ENCODE measurements at regions not wholly inside any gene's neighbourhood (a gene's known extent, or its start where the extent isn't known, plus 50 kb on each side); places are given as distances from the start of the nearest gene placed in this dataset.

- no peaks in the 10 kb centered on the region for H3K4me1 ChIP-seq (ENCODE audit: control insufficient read depth in 1 of 2, insufficient read depth in 1 of 2, low read depth in 1 of 2, low read length in 1 of 2)
- no peak for TF ChIP-seq CTCF (IDR thresholded peaks at IDR 0.05)
- H3K9me3 ChIP-seq: no peaks in the 10 kb centered on the region
- H3K27ac ChIP-seq: no peak overlapping the region
- H3K36me3 ChIP-seq: no peaks in the 10 kb centered on the region
- no peak overlapping the region for H3K4me3 ChIP-seq (ENCODE audit: low read depth in 1 of 2, low read length in 1 of 2)
- H3K27me3 ChIP-seq: no peaks in the 10 kb centered on the region
Observed at GRCh38 chr1:238323490-238323889, 432.8 kb upstream of the ZP4 start.

- no peaks in the 10 kb centered on the region for H3K27me3 ChIP-seq
- no peak for TF ChIP-seq CTCF (IDR thresholded peaks at IDR 0.05)
- no peak overlapping the region for H3K27ac ChIP-seq
- no peaks in the 10 kb centered on the region for H3K36me3 ChIP-seq
- no peaks in the 10 kb centered on the region for H3K4me1 ChIP-seq (ENCODE audit: control insufficient read depth in 1 of 2, insufficient read depth in 1 of 2, low read depth in 1 of 2, low read length in 1 of 2)
- H3K9me3 ChIP-seq: no peaks in the 10 kb centered on the region
- H3K4me3 ChIP-seq (ENCODE audit: low read depth in 1 of 2, low read length in 1 of 2): no peak overlapping the region
Observed at GRCh38 chr1:238319957-238320356, 429.2 kb upstream of the ZP4 start.

- H3K36me3 ChIP-seq: no peaks in the 10 kb centered on the region
- H3K27ac ChIP-seq: no peak overlapping the region
- TF ChIP-seq CTCF (IDR thresholded peaks at IDR 0.05): no peak
- H3K4me1 ChIP-seq (ENCODE audit: control insufficient read depth in 1 of 2, insufficient read depth in 1 of 2, low read depth in 1 of 2, low read length in 1 of 2): no peaks in the 10 kb centered on the region
- H3K4me3 ChIP-seq (ENCODE audit: low read depth in 1 of 2, low read length in 1 of 2): no peak overlapping the region
- no peaks in the 10 kb centered on the region for H3K9me3 ChIP-seq
- H3K27me3 ChIP-seq: no peaks in the 10 kb centered on the region
Observed at GRCh38 chr1:238318294-238319110, 427.8 kb upstream of the ZP4 start.

- Histone ChIP-seq H3K4me1 (ENCODE audit: control insufficient read depth in 1 of 2, insufficient read depth in 1 of 2, low read depth in 1 of 2, low read length in 1 of 2) (no peaks in the 10 kb centered on the region), H3K27me3 (no peaks in the 10 kb centered on the region), H3K4me3 (ENCODE audit: low read depth in 1 of 2, low read length in 1 of 2) (no peak overlapping the region), H3K36me3 (no peaks in the 10 kb centered on the region), H3K9me3 (no peaks in the 10 kb centered on the region), H3K27ac (no peak overlapping the region)
- TF ChIP-seq CTCF (IDR thresholded peaks at IDR 0.05): no peak
Observed at GRCh38 chr1:238312969-238313368, 422.2 kb upstream of the ZP4 start.

GRCh38 chr1:238306411-238306810, 415.7 kb upstream of the ZP4 start:
- H3K27ac ChIP-seq: no peak overlapping the region
- H3K27me3 ChIP-seq: no peaks in the 10 kb centered on the region
- no peaks in the 10 kb centered on the region for H3K4me1 ChIP-seq (ENCODE audit: control insufficient read depth in 1 of 2, insufficient read depth in 1 of 2, low read depth in 1 of 2, low read length in 1 of 2)
- no peak for TF ChIP-seq CTCF (IDR thresholded peaks at IDR 0.05)
- H3K4me3 ChIP-seq (ENCODE audit: low read depth in 1 of 2, low read length in 1 of 2): no peak overlapping the region
- H3K9me3 ChIP-seq: no peaks in the 10 kb centered on the region
- no peaks in the 10 kb centered on the region for H3K36me3 ChIP-seq

Data from neutrophil (primary cell).